ENCODE measurements at regions not wholly inside any gene's neighbourhood (a gene's known extent, or its start where the extent isn't known, plus 50 kb on each side); places are given as distances from the start of the nearest gene placed in this dataset.

DNA sequence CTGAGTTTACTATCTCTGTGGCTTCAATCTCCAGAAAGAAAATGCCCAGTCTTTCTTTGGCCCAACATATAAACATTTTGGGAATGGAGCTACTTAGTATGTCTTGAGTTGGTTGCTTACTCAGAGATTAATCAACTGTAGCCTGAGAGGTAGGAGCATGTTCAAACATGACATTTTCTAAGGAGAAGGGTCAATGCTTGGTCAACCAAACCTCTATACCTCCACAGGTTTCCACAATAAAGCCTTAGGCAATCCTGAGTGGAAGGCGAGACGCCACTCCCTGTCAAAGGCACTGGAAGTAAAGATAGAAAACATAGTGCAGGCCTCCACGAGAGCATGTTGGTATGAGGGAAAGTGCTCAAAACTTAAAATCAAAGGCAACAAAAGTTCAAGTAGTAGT lies 411.4 kb downstream of the KCTD16 start (continued):
- no peak for TF ChIP-seq SAFB (IDR thresholded peaks at IDR 0.05; ENCODE audit: borderline replicate concordance, low read depth, low read length)
- TF ChIP-seq, protein P1, sequence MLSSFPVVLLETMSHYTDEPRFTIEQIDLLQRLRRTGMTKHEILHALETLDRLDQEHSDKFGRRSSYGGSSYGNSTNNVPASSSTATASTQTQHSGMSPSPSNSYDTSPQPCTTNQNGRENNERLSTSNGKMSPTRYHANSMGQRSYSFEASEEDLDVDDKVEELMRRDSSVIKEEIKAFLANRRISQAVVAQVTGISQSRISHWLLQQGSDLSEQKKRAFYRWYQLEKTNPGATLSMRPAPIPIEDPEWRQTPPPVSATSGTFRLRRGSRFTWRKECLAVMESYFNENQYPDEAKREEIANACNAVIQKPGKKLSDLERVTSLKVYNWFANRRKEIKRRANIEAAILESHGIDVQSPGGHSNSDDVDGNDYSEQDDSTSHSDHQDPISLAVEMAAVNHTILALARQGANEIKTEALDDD (IDR thresholded peaks at IDR 0.05) = no peak

DNA sequence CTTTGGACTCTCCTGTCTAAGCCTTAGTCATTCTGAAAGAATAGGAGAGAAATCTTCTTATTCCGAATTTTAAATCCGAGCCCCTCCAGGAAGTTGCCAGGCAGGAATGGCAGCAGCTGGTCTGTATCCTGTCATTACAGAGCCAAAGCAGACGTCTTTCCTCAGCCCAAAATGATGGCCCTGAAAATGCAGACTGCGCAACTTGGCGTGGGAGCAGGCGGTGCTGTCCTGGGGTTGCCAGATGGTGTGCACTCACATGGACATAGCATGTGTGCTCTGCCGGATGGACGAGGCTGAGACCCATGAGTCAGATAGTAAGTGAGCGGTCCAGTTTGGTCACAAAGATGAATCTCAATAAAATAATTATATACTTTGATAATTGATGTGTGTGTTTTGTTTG lies 410.4 kb downstream of the KCTD16 start:
- POLR2A ChIA-PET = no interaction called here
- no peak overlapping the region for H3K4me2 ChIP-seq (ENCODE audit: insufficient read depth, low read length)
- H3K9me3 ChIP-seq (replicated peaks; ENCODE audit: control insufficient read depth, insufficient read depth, low read depth, low read length) = no peaks in the 10 kb centered on the region
- DNase-seq (ENCODE audit: extremely low read depth in 1 of 4, low spot score in 3 of 4) = no peak
- H3K79me2 ChIP-seq (ENCODE audit: control insufficient read depth, insufficient read depth, low read length) = no peaks in the 10 kb centered on the region
- TF ChIP-seq ADNP (tag; IDR thresholded peaks at IDR 0.05) = no peak
- no peak for TF ChIP-seq ZNF24 (IDR thresholded peaks at IDR 0.05)
- TF ChIP-seq KHSRP (IDR thresholded peaks at IDR 0.05) = no peak
- TF ChIP-seq PHB2 (IDR thresholded peaks at IDR 0.05; ENCODE audit: low read depth) = no peak
- TF ChIP-seq, protein P2, sequence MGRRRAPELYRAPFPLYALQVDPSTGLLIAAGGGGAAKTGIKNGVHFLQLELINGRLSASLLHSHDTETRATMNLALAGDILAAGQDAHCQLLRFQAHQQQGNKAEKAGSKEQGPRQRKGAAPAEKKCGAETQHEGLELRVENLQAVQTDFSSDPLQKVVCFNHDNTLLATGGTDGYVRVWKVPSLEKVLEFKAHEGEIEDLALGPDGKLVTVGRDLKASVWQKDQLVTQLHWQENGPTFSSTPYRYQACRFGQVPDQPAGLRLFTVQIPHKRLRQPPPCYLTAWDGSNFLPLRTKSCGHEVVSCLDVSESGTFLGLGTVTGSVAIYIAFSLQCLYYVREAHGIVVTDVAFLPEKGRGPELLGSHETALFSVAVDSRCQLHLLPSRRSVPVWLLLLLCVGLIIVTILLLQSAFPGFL (CRISPR knock-in tag; IDR thresholded peaks at IDR 0.05) = no peak
- TF ChIP-seq SRSF9 (IDR thresholded peaks at IDR 0.05; ENCODE audit: borderline replicate concordance, low read depth, low read length) = no peak
- TF ChIP-seq, protein P3, sequence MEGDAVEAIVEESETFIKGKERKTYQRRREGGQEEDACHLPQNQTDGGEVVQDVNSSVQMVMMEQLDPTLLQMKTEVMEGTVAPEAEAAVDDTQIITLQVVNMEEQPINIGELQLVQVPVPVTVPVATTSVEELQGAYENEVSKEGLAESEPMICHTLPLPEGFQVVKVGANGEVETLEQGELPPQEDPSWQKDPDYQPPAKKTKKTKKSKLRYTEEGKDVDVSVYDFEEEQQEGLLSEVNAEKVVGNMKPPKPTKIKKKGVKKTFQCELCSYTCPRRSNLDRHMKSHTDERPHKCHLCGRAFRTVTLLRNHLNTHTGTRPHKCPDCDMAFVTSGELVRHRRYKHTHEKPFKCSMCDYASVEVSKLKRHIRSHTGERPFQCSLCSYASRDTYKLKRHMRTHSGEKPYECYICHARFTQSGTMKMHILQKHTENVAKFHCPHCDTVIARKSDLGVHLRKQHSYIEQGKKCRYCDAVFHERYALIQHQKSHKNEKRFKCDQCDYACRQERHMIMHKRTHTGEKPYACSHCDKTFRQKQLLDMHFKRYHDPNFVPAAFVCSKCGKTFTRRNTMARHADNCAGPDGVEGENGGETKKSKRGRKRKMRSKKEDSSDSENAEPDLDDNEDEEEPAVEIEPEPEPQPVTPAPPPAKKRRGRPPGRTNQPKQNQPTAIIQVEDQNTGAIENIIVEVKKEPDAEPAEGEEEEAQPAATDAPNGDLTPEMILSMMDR (IDR thresholded peaks at IDR 0.05 in 2 of 3, conservative IDR thresholded peaks at IDR 0.05 in 1 of 3; ENCODE audit: insufficient read depth in 2 of 3, low read depth in 1 of 3, low read length in 3 of 3) = no peak
- no peak for TF ChIP-seq ZFP36 (IDR thresholded peaks at IDR 0.05; ENCODE audit: low read depth, low read length, partially characterized antibody)
- TF ChIP-seq, protein P4, sequence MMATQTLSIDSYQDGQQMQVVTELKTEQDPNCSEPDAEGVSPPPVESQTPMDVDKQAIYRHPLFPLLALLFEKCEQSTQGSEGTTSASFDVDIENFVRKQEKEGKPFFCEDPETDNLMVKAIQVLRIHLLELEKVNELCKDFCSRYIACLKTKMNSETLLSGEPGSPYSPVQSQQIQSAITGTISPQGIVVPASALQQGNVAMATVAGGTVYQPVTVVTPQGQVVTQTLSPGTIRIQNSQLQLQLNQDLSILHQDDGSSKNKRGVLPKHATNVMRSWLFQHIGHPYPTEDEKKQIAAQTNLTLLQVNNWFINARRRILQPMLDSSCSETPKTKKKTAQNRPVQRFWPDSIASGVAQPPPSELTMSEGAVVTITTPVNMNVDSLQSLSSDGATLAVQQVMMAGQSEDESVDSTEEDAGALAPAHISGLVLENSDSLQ (IDR thresholded peaks at IDR 0.05) = no peak
- no peak for TF ChIP-seq SMARCE1 (IDR thresholded peaks at IDR 0.05)
- no peak for TF ChIP-seq ZSCAN32 (CRISPR knock-in tag; IDR thresholded peaks at IDR 0.05)
- TF ChIP-seq FOXK1 (CRISPR knock-in tag; IDR thresholded peaks at IDR 0.05; ENCODE audit: borderline replicate concordance) = no peak
- TF ChIP-seq ZKSCAN3 (CRISPR knock-in tag; IDR thresholded peaks at IDR 0.05) = no peak
- no peak for TF ChIP-seq SNRNP70 (optimal IDR thresholded peaks at IDR 0.05; ENCODE audit: low read depth, low read length)
- H3K9me1 ChIP-seq (ENCODE audit: control insufficient read depth, insufficient read depth, low read length) = no peaks in the 10 kb centered on the region
- in situ Hi-C loops (cut with MboI) = no loop called here
- no peak overlapping the region for H2AFZ ChIP-seq (ENCODE audit: low read depth, low read length)
- no peaks in the 10 kb centered on the region for H4K20me1 ChIP-seq (replicated peaks; ENCODE audit: control insufficient read depth, insufficient read depth, low read length)
- CTCF ChIA-PET (ENCODE audit: low intra/inter-chr PET ratio) = no interaction called here
- H3K4me1 ChIP-seq (replicated peaks in 1 of 2; ENCODE audit: control insufficient read depth in 2 of 2, insufficient read depth in 2 of 2, low read length in 2 of 2) = no peaks in the 10 kb centered on the region
- no peak overlapping the region for H3K4me3 ChIP-seq
- H3K27me3 ChIP-seq (ENCODE audit: control insufficient read depth in 2 of 2, insufficient read depth in 2 of 2, low read length in 2 of 2) = no peaks in the 10 kb centered on the region
- intact Hi-C loops (cut with micrococcal nuclease) = no loop called here
- ATAC-seq = no peak
- H3K36me3 ChIP-seq (ENCODE audit: control insufficient read depth, insufficient read depth, low read length) = no peaks in the 10 kb centered on the region
- H3K27ac ChIP-seq (ENCODE audit: extremely low read depth, low read depth, low read length) = no peak overlapping the region
- no peak overlapping the region for H3K9ac ChIP-seq (ENCODE audit: insufficient read depth in 1 of 2, low read depth in 2 of 2, low read length in 2 of 2)
- WGBS (ENCODE audit: insufficient coverage, low coverage, missing lambda C conversion rate) = 1% methylated on average over 9 of the region's 9 CpGs
- no peak for FAIRE-seq
- no TSS peak for BruUV-seq (replicated peaks)

Data from K562 (cell line).